ENCODE measurements at regions not wholly inside any gene's neighbourhood (a gene's known extent, or its start where the extent isn't known, plus 50 kb on each side); places are given as distances from the start of the nearest gene placed in this dataset.

- H3K36me3 ChIP-seq, result no peaks in the 10 kb centered on the region
- no peak overlapping the region for H3K27ac ChIP-seq
- intact Hi-C loops (cut with DNase I), result no loop called here
- ATAC-seq, result no peak
- peaks cover 0 to 52% (median 12%) of the 10 kb centered on the region in 11 donors for H3K9me3 ChIP-seq
- no peak for TF ChIP-seq CTCF (IDR thresholded peaks at IDR 0.05)
- no peaks in the 10 kb centered on the region for H3K27me3 ChIP-seq
- no peak for DNase-seq
- WGBS, 2 donors, result 63 to 64% methylated on average over 2 of the region's 2 CpGs
- no peaks in the 10 kb centered on the region for H3K4me1 ChIP-seq
- H3K4me3 ChIP-seq, result no peak overlapping the region
These were observed 1623.3 kb upstream of the RAG2 start for GRCh38 chr11:38221295-38221694.

DNA sequence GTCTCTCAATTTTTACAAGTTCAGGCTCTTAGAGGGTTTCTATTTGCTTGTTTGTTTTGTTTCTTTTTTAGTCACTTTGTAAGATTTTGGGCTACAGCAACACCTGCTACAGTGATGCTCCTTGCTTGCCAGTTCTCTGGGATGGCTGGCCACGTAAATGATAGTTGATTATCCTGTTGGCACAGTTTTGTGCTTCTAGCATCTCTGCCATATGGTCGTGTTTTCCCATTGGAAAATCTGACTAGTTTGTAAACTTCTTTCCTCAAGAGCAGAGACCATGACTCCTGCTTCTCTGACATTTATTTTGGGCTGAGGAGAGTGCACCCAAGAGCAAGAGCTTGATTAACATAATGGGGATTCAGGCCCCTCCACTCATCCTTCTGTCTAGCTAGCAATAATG, 1621.6 kb upstream of the RAG2 start:
- no peak overlapping the region for H3K4me3 ChIP-seq
- intact Hi-C loops (cut with DNase I), result no loop called here
- ATAC-seq, result no peak
- DNase-seq, result no peak
- no peak for TF ChIP-seq CTCF (IDR thresholded peaks at IDR 0.05)
- no peaks in the 10 kb centered on the region for H3K36me3 ChIP-seq
- H3K9me3 ChIP-seq, result peaks cover 0 to 37% (median 5%) of the 10 kb centered on the region in 11 donors
- no peaks in the 10 kb centered on the region for H3K27me3 ChIP-seq
- no peak overlapping the region for H3K27ac ChIP-seq
- no peaks in the 10 kb centered on the region for H3K4me1 ChIP-seq
- WGBS, 2 donors, result 56 to 75% methylated on average over 2 of the region's 2 CpGs

GRCh38 chr11:38208951-38209350, 1610.9 kb upstream of the RAG2 start:
- 61 to 63% methylated on average over 2 of the region's 2 CpGs for WGBS, 2 donors
- intact Hi-C loops (cut with DNase I), result no loop called here
- Histone ChIP-seq H3K4me1 (no peaks in the 10 kb centered on the region), H3K27me3 (no peaks in the 10 kb centered on the region), H3K9me3 (peaks cover 0 to 16% (median 0%) of the 10 kb centered on the region in 11 donors), H3K36me3 (no peaks in the 10 kb centered on the region), H3K4me3 (no peak overlapping the region), H3K27ac (no peak overlapping the region)
- no peak for DNase-seq
- no peak for TF ChIP-seq CTCF (IDR thresholded peaks at IDR 0.05)
- no peak for ATAC-seq

- H3K27ac ChIP-seq, result no peak overlapping the region
- no peaks in the 10 kb centered on the region for H3K4me1 ChIP-seq
- DNase-seq (no peak), ATAC-seq (no peak)
- H3K36me3 ChIP-seq, result no peaks in the 10 kb centered on the region
- H3K27me3 ChIP-seq, result no peaks in the 10 kb centered on the region
- 77 to 81% methylated on average over 2 of the region's 2 CpGs for WGBS, 2 donors
- H3K9me3 ChIP-seq, result peaks cover 0 to 22% (median 0%) of the 10 kb centered on the region in 11 donors
- no peak overlapping the region for H3K4me3 ChIP-seq
- intact Hi-C loops (cut with DNase I), result no loop called here
- TF ChIP-seq CTCF (IDR thresholded peaks at IDR 0.05), result no peak
These were observed 1608.6 kb upstream of the RAG2 start for GRCh38 chr11:38206663-38207062.

Data from heart right ventricle (tissue), 16 donors.